SK-N-SH treated with all-trans-retinoic acid at 6 μM for 48 hours (cell line): ENCODE measurements at regions not wholly inside any gene's neighbourhood (a gene's known extent, or its start where the extent isn't known, plus 50 kb on each side); places are given as distances from the start of the nearest gene placed in this dataset.

Experiments used
- ATAC-seq: fragments of 200-7000 bp; cut with Tn5 transposase; 3 replicates; pipeline ENCODE4 v1.9.1; 2020; ENCODE audit warnings: mild to moderate bottlenecking, moderate library complexity
- ARNTL ChIP-seq: fragments of 450-650 bp; formaldehyde crosslinking; IDR thresholded peaks from 2 replicates; pipeline ENCODE4 v1.5.0; 2020; ENCODE audit warnings: low read depth, mild to moderate bottlenecking, moderate library complexity, borderline replicate concordance
- BACH2 ChIP-seq: fragments of 250-450 bp; sonication (Bioruptor Pico); IDR thresholded peaks from 2 replicates; pipeline ENCODE4 v1.9.0; 2021; ENCODE audit warnings: mild to moderate bottlenecking, borderline replicate concordance
- CSDC2 ChIP-seq: fragments of 250-450 bp; sonication (Bioruptor Pico); IDR thresholded peaks from 2 replicates; pipeline ENCODE4 v1.5.0; 2020; ENCODE audit warnings: mild to moderate bottlenecking, moderate library complexity
- ESRRG ChIP-seq: fragments of 250-450 bp; sonication (Bioruptor Pico); IDR thresholded peaks from 2 replicates; pipeline ENCODE4 v1.6.1; 2021; ENCODE audit warnings: mild to moderate bottlenecking
- GLIS3 ChIP-seq: fragments of 250-450 bp; sonication (Bioruptor Pico); IDR thresholded peaks from 2 replicates; pipeline ENCODE4 v1.5.0; 2020; ENCODE audit warnings: mild to moderate bottlenecking, moderate library complexity
- ISL1 ChIP-seq: fragments of 250-450 bp; sonication (Bioruptor Pico); IDR thresholded peaks from 2 replicates; pipeline ENCODE4 v2.1.2; 2022; ENCODE audit warnings: mild to moderate bottlenecking, moderate library complexity
- OSR1 ChIP-seq: fragments of 250-450 bp; sonication (Bioruptor Pico); IDR thresholded peaks from 2 replicates; pipeline ENCODE4 v1.8.0; 2022; ENCODE audit warnings: moderate library complexity, mild to moderate bottlenecking, inconsistent platforms
- PPARA ChIP-seq: fragments of 250-450 bp; sonication (Bioruptor Pico); IDR thresholded peaks from 2 replicates; pipeline ENCODE4 v1.5.0; 2020; ENCODE audit warnings: mild to moderate bottlenecking, borderline replicate concordance
- SNAI2 ChIP-seq: fragments of 250-450 bp; sonication (Bioruptor Pico); IDR thresholded peaks from 2 replicates; pipeline ENCODE4 v1.5.0; 2020; ENCODE audit warnings: mild to moderate bottlenecking, moderate library complexity
- TCF4 ChIP-seq: fragments of 250-450 bp; sonication (Bioruptor Pico); IDR thresholded peaks from 2 replicates; pipeline ENCODE4 v1.8.0; 2021; ENCODE audit warnings: mild to moderate bottlenecking, moderate library complexity, borderline replicate concordance
- ZC3H10 ChIP-seq: fragments of 250-450 bp; sonication (Bioruptor Pico); IDR thresholded peaks from 2 replicates; pipeline ENCODE4 v1.5.1; 2021; ENCODE audit warnings: mild to moderate bottlenecking, moderate library complexity
- ZFP3 ChIP-seq: fragments of 250-450 bp; sonication (Bioruptor Pico); IDR thresholded peaks from 2 replicates; pipeline ENCODE4 v1.5.0; 2020; ENCODE audit warnings: mild to moderate bottlenecking, moderate library complexity
- ZFP30 ChIP-seq: fragments of 450-650 bp; formaldehyde crosslinking; IDR thresholded peaks from 2 replicates; pipeline ENCODE4 v1.5.0; 2022; ENCODE audit warnings: mild to moderate bottlenecking, moderate library complexity
- ZNF565 ChIP-seq: fragments of 450-650 bp; formaldehyde crosslinking; conservative IDR thresholded peaks from 2 replicates; pipeline ENCODE4 v1.5.0; 2020; ENCODE audit warnings: low read depth, mild to moderate bottlenecking, moderate library complexity
- ZNF8 ChIP-seq: fragments of 450-650 bp; formaldehyde crosslinking; IDR thresholded peaks from 2 replicates; pipeline ENCODE4 v1.5.0; 2020; ENCODE audit warnings: mild to moderate bottlenecking, moderate library complexity
- TF ChIP-seq, protein P1 (sequence below): fragments of 250-450 bp; sonication (Bioruptor Pico); IDR thresholded peaks from 2 replicates; pipeline ENCODE4 v1.8.0; 2020; ENCODE audit warnings: mild to moderate bottlenecking, moderate library complexity, borderline replicate concordance
- TF ChIP-seq, protein P2 (sequence below): fragments of 250-450 bp; sonication (Bioruptor Pico); IDR thresholded peaks from 2 replicates; pipeline ENCODE4 v1.8.0; 2021; ENCODE audit warnings: low read depth, mild to moderate bottlenecking, moderate library complexity, borderline replicate concordance
- TF ChIP-seq, protein P3 (sequence below): fragments of 250-450 bp; sonication (Bioruptor Pico); IDR thresholded peaks from 2 replicates; pipeline ENCODE4 v1.5.0; 2020; ENCODE audit warnings: mild to moderate bottlenecking, moderate library complexity
- TF ChIP-seq, protein P4 (sequence below): fragments of 250-450 bp; sonication (Bioruptor Pico); IDR thresholded peaks from 2 replicates; pipeline ENCODE4 v1.5.1; 2020; ENCODE audit warnings: low read depth, mild to moderate bottlenecking, moderate library complexity

DNA sequence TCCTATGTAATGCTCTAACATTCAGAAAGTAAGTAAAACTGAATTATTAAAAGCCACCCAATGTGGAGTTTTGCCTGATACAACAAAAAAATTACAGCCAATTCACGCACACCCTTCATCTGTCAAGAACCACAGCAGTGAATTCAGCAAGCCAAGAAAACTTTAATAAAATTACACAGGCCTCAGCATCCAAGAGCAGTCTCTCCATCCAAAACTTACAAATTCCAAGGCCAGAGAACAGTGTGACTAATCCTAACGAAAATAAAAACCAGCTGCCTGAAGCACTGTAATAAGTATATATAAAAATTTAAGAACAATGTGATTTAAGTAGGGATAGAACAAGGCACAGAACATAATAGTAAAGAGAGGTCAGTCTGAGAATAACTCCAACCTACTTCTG is 54.2 kb downstream of the SIX6 start:
- TF ChIP-seq, protein P1, sequence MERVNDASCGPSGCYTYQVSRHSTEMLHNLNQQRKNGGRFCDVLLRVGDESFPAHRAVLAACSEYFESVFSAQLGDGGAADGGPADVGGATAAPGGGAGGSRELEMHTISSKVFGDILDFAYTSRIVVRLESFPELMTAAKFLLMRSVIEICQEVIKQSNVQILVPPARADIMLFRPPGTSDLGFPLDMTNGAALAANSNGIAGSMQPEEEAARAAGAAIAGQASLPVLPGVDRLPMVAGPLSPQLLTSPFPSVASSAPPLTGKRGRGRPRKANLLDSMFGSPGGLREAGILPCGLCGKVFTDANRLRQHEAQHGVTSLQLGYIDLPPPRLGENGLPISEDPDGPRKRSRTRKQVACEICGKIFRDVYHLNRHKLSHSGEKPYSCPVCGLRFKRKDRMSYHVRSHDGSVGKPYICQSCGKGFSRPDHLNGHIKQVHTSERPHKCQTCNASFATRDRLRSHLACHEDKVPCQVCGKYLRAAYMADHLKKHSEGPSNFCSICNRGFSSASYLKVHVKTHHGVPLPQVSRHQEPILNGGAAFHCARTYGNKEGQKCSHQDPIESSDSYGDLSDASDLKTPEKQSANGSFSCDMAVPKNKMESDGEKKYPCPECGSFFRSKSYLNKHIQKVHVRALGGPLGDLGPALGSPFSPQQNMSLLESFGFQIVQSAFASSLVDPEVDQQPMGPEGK: no peak
- TF ChIP-seq, protein P2, sequence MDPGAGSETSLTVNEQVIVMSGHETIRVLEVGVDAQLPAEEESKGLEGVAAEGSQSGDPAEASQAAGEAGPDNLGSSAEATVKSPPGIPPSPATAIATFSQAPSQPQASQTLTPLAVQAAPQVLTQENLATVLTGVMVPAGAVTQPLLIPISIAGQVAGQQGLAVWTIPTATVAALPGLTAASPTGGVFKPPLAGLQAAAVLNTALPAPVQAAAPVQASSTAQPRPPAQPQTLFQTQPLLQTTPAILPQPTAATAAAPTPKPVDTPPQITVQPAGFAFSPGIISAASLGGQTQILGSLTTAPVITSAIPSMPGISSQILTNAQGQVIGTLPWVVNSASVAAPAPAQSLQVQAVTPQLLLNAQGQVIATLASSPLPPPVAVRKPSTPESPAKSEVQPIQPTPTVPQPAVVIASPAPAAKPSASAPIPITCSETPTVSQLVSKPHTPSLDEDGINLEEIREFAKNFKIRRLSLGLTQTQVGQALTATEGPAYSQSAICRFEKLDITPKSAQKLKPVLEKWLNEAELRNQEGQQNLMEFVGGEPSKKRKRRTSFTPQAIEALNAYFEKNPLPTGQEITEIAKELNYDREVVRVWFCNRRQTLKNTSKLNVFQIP (CRISPR knock-in tag): no peak
- TF ChIP-seq ESRRG (CRISPR knock-in tag): no peak
- no peak for TF ChIP-seq GLIS3 (CRISPR knock-in tag)
- TF ChIP-seq ZFP30 (CRISPR knock-in tag): no peak
- no peak for TF ChIP-seq ISL1 (CRISPR knock-in tag)
- no peak for TF ChIP-seq ZFP3 (CRISPR knock-in tag)
- TF ChIP-seq OSR1 (CRISPR knock-in tag): no peak
- no peak for TF ChIP-seq ARNTL (CRISPR knock-in tag)
- TF ChIP-seq SNAI2 (CRISPR knock-in tag): no peak
- no peak for TF ChIP-seq ZNF565 (CRISPR knock-in tag)
- TF ChIP-seq, protein P3, sequence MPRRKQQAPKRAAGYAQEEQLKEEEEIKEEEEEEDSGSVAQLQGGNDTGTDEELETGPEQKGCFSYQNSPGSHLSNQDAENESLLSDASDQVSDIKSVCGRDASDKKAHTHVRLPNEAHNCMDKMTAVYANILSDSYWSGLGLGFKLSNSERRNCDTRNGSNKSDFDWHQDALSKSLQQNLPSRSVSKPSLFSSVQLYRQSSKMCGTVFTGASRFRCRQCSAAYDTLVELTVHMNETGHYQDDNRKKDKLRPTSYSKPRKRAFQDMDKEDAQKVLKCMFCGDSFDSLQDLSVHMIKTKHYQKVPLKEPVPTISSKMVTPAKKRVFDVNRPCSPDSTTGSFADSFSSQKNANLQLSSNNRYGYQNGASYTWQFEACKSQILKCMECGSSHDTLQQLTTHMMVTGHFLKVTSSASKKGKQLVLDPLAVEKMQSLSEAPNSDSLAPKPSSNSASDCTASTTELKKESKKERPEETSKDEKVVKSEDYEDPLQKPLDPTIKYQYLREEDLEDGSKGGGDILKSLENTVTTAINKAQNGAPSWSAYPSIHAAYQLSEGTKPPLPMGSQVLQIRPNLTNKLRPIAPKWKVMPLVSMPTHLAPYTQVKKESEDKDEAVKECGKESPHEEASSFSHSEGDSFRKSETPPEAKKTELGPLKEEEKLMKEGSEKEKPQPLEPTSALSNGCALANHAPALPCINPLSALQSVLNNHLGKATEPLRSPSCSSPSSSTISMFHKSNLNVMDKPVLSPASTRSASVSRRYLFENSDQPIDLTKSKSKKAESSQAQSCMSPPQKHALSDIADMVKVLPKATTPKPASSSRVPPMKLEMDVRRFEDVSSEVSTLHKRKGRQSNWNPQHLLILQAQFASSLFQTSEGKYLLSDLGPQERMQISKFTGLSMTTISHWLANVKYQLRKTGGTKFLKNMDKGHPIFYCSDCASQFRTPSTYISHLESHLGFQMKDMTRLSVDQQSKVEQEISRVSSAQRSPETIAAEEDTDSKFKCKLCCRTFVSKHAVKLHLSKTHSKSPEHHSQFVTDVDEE: no peak
- TF ChIP-seq PPARA: no peak
- TF ChIP-seq CSDC2: no peak
- TF ChIP-seq ZC3H10 (CRISPR knock-in tag): no peak
- TF ChIP-seq, protein P4, sequence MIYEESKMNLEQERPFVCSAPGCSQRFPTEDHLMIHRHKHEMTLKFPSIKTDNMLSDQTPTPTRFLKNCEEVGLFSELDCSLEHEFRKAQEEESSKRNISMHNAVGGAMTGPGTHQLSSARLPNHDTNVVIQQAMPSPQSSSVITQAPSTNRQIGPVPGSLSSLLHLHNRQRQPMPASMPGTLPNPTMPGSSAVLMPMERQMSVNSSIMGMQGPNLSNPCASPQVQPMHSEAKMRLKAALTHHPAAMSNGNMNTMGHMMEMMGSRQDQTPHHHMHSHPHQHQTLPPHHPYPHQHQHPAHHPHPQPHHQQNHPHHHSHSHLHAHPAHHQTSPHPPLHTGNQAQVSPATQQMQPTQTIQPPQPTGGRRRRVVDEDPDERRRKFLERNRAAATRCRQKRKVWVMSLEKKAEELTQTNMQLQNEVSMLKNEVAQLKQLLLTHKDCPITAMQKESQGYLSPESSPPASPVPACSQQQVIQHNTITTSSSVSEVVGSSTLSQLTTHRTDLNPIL: no peak
- no peak for TF ChIP-seq TCF4 (CRISPR knock-in tag)
- TF ChIP-seq BACH2 (CRISPR knock-in tag): no peak
- TF ChIP-seq, all 23 proteins: peak for 0
- ATAC-seq: peak; percentile 92

DNA sequence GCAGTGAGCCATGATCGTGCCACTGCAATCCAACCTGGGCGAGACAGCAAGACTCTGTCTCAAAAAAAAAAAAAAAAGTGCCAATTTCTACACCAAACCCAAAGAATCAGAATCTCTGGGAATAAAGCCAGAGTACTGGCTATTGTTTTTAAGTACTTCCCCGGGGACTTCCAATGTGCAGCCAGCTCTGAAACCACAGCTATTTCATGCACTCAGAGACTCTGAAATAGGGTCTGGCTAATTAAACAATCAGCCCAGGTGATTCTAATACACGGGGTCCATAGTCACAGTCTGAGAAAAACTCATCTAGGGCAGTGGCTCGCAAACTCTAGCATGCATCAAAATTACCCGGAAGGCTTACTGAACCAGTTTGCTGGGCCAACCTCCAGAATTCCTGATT is 56.3 kb downstream of the SIX6 start:
- TF ChIP-seq ISL1 (CRISPR knock-in tag) (no peak), ZC3H10 (CRISPR knock-in tag) (no peak), ZNF8 (CRISPR knock-in tag) (no peak), OSR1 (CRISPR knock-in tag) (no peak), BACH2 (CRISPR knock-in tag) (no peak), GLIS3 (CRISPR knock-in tag) (no peak)
- TF ChIP-seq, protein P3: no peak
- TF ChIP-seq, protein P1: no peak
- TF ChIP-seq, all 23 proteins: peak for 0
- no peak for ATAC-seq
